ENCODE measurements at regions not wholly inside any gene's neighbourhood (a gene's known extent, or its start where the extent isn't known, plus 50 kb on each side); places are given as distances from the start of the nearest gene placed in this dataset.

DNA sequence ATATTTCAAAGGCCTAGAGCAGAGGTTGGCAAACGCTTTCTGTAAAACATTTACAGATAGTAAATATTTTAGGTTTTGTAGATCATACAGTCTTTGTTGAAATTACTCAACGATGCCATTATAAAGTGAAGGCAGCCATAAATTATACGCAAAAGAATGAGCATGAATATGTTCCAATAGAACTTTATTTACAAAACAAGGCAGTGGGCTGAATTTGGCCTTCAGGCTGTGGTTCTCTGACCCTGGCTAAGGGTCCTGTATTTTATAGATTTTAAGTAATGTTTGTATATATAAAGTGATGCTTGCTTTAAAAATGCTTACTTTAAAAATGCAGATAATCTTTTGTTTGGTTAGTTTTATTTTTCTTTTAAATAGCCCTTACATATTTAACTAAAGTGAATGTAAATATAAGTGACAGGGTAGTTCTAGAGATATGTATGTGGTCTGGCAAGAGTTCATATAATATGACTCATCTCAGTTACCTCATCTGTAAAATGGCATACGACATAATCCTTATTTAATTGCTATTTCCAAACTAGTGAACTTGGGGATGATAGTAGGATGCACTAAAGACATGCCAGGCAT is 51.7 kb upstream of the ATP5MC3 start:
- Mint-ChIP-seq H3K4me3 (no peak overlapping the region), H3K9me3 (peaks cover 16% of the 10 kb centered on the region), H3K36me3 (ENCODE audit: low read depth) (peaks cover 4% of the 10 kb centered on the region), H3K27ac (no peak overlapping the region), H3K4me1 (peaks cover 18% of the 10 kb centered on the region), H3K27me3 (peaks cover 18% of the 10 kb centered on the region)
- no peak for ATAC-seq
- no peak for DNase-seq
